Thyroid gland (tissue), 4 donors: ENCODE measurements at regions not wholly inside any gene's neighbourhood (a gene's known extent, or its start where the extent isn't known, plus 50 kb on each side); places are given as distances from the start of the nearest gene placed in this dataset.

ENCODE experiments used
- DNase-seq, 2 donors: peaks; one replicate each; pipeline ENCODE4 v3.0.0-alpha.2; 2019
- H3K27ac ChIP-seq, 3 donors: fragments of 200-600 bp; sonication (generic); 1 replicate in 2 of 3; 2 replicates in 1 of 3; pipeline ENCODE4 v1.5.1; 2016 to 2019; ENCODE audit warnings: mild to moderate bottlenecking in 1 of 3, moderate library complexity in 1 of 3
- H3K27me3 ChIP-seq: fragments of 200-600 bp; sonication (generic); one replicate; pipeline ENCODE4 v1.5.1; 2019
- H3K36me3 ChIP-seq, 2 donors: fragments of 200-600 bp; sonication (generic); one replicate each; pipeline ENCODE4 v1.5.1; 2016 to 2019
- H3K4me1 ChIP-seq, 2 donors: fragments of 200-600 bp; sonication (generic); one replicate each; pipeline ENCODE4 v1.5.1; 2017 to 2019
- H3K4me3 ChIP-seq, 3 donors: fragments of 200-600 bp; sonication (generic); replicated peaks in 1 of 3; 1 replicate in 2 of 3; 2 replicates in 1 of 3; pipeline ENCODE4 v1.5.1; 2016; ENCODE audit warnings: mild to moderate bottlenecking in 1 of 3
- H3K9me3 ChIP-seq: fragments of 200-600 bp; sonication (generic); one replicate; pipeline ENCODE4 v1.5.1; 2017
- CTCF ChIP-seq, 6 experiments: fragments of 200-600 bp in 3 of 6; fragments of 450-650 bp in 3 of 6; sonication (generic) in 3 of 6; IDR thresholded peaks; one replicate each; pipeline ENCODE4 v1.5.1; 2016 to 2019; ENCODE audit warnings: antibody characterized with exemption in 6 of 6, mild to moderate bottlenecking in 2 of 6, inconsistent platforms in 1 of 6, moderate library complexity in 1 of 6
- POLR2A ChIP-seq, 2 donors: fragments of 450-650 bp; IDR thresholded peaks; one replicate each; pipeline ENCODE4 v1.6.1; 2017; ENCODE audit warnings: antibody characterized with exemption in 2 of 2, mild to moderate bottlenecking in 2 of 2, moderate library complexity in 1 of 2
- WGBS, 2 donors: methylation state at CpG; one replicate each; pipeline ENCODE4 v1.1.5; 2017; 5-methylcytosine and 5-hydroxymethylcytosine counted together
- intact Hi-C: fragments of 100-400 bp; cut with DNase I; formaldehyde crosslinking; loops from one replicate; pipeline ENCODE4 v1.15.1; 2023

GRCh38 chr2:235286622-235287374 is 207.0 kb upstream of the AGAP1 start:
- Histone ChIP-seq H3K36me3 (no peaks in the 10 kb centered on the region), H3K27ac (no peak overlapping the region), H3K9me3 (no peaks in the 10 kb centered on the region), H3K27me3 (no peaks in the 10 kb centered on the region), H3K4me3 (no peak overlapping the region), H3K4me1 (no peaks in the 10 kb centered on the region)
- intact Hi-C loops: no loop called here
- no peak for DNase-seq
- no peak for TF ChIP-seq POLR2A (IDR thresholded peaks at IDR 0.05)
- no peak for TF ChIP-seq CTCF (IDR thresholded peaks at IDR 0.05)
- 74 to 78% methylated on average over 3 of the region's 3 CpGs for WGBS, 2 donors

- intact Hi-C loops: no loop called here
- TF ChIP-seq CTCF (IDR thresholded peaks at IDR 0.05): no peak
- TF ChIP-seq POLR2A (IDR thresholded peaks at IDR 0.05): no peak
- H3K36me3 ChIP-seq: no peaks in the 10 kb centered on the region
- H3K27me3 ChIP-seq: no peaks in the 10 kb centered on the region
- no peaks in the 10 kb centered on the region for H3K4me1 ChIP-seq
- H3K9me3 ChIP-seq: no peaks in the 10 kb centered on the region
- no peak for DNase-seq
- 65 to 71% methylated on average over 6 of the region's 6 CpGs for WGBS, 2 donors
- no peak overlapping the region for H3K27ac ChIP-seq
- H3K4me3 ChIP-seq: no peak overlapping the region
Measured at GRCh38 chr2:235287375-235287733, 206.5 kb upstream of the AGAP1 start.

- WGBS, 2 donors: 70 to 79% methylated on average over 4 of the region's 4 CpGs
- no peak for TF ChIP-seq POLR2A (IDR thresholded peaks at IDR 0.05)
- TF ChIP-seq CTCF (IDR thresholded peaks at IDR 0.05): no peak
- Histone ChIP-seq H3K27ac (no peak overlapping the region), H3K4me1 (no peaks in the 10 kb centered on the region), H3K36me3 (no peaks in the 10 kb centered on the region), H3K9me3 (no peaks in the 10 kb centered on the region), H3K27me3 (no peaks in the 10 kb centered on the region), H3K4me3 (no peak overlapping the region)
- DNase-seq: no peak
- intact Hi-C loops: no loop called here
Measured at GRCh38 chr2:235291461-235291860, 202.4 kb upstream of the AGAP1 start.

GRCh38 chr2:235293061-235293460 is 200.8 kb upstream of the AGAP1 start:
- Histone ChIP-seq H3K9me3 (no peaks in the 10 kb centered on the region), H3K27me3 (no peaks in the 10 kb centered on the region), H3K36me3 (no peaks in the 10 kb centered on the region), H3K27ac (no peak overlapping the region), H3K4me3 (no peak overlapping the region), H3K4me1 (no peaks in the 10 kb centered on the region)
- intact Hi-C loops: no loop called here
- no peak for DNase-seq
- 87% methylated on average over 8 of the region's 8 CpGs for WGBS, 2 donors
- TF ChIP-seq POLR2A (IDR thresholded peaks at IDR 0.05) (no peak), CTCF (IDR thresholded peaks at IDR 0.05) (no peak)

- intact Hi-C loops: no loop called here
Measured at GRCh38 chr2:235295831-235296230, 198.0 kb upstream of the AGAP1 start.

More at GRCh38 chr2:235295831-235296230, 198.0 kb upstream of the AGAP1 start:
- 87 to 88% methylated on average over 4 of the region's 4 CpGs for WGBS, 2 donors
- Histone ChIP-seq H3K4me1 (peaks cover 2 to 5% of the 10 kb centered on the region in 2 donors), H3K36me3 (no peaks in the 10 kb centered on the region), H3K9me3 (no peaks in the 10 kb centered on the region), H3K27ac (no peak overlapping the region), H3K27me3 (no peaks in the 10 kb centered on the region), H3K4me3 (no peak overlapping the region)
- no peak for TF ChIP-seq POLR2A (IDR thresholded peaks at IDR 0.05)
- no peak for TF ChIP-seq CTCF (IDR thresholded peaks at IDR 0.05)
- DNase-seq: no peak
